ENCODE measurements at regions not wholly inside any gene's neighbourhood (a gene's known extent, or its start where the extent isn't known, plus 50 kb on each side); places are given as distances from the start of the nearest gene placed in this dataset.

DNA sequence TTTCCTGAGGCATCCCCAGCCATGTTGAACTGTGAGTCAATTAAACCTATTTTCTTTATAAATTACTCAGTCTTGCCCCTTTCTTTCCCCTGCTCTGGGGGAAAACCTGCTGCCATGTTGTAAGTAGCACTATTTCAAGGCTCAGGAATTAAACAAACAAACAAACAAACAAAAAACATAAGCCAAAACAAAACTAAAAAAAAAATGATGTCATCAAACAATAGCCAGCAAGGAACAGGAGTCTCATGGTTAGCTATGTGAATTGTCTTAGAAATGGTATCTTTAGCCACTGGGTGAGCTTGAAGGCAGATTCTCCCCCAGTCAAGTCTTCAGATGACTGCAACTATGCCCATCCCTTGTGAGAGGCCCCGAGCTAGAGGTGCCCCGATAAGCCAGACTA is 823.4 kb upstream of the ZEB2 start:
- ATAC-seq (ENCODE audit: low read depth): no peak
- Mint-ChIP-seq H3K27ac (no peak overlapping the region), H3K4me1 (peaks cover 4% of the 10 kb centered on the region), H3K4me3 (no peak overlapping the region), H3K9me3 (ENCODE audit: insufficient read depth) (peaks cover 5% of the 10 kb centered on the region), H3K27me3 (no peaks in the 10 kb centered on the region)
- ChIA-PET POLR2A (no interaction called here), CTCF (no interaction called here)
- peaks cover 0 to 3% (median 0%) of the 10 kb centered on the region in 3 donors for H3K9me3 ChIP-seq (ENCODE audit: control extremely low read depth in 1 of 3, control insufficient read depth in 2 of 3, insufficient read depth in 1 of 3, low read length in 2 of 3)
- H4K20me1 ChIP-seq (ENCODE audit: control insufficient read depth, insufficient read depth, low read length, poor library complexity, severe bottlenecking): no peaks in the 10 kb centered on the region
- no peak for TF ChIP-seq EZH2 (IDR thresholded peaks at IDR 0.05; ENCODE audit: borderline replicate concordance, insufficient read depth, low read depth, low read length, poor library complexity, severe bottlenecking)
- TF ChIP-seq, protein P1, sequence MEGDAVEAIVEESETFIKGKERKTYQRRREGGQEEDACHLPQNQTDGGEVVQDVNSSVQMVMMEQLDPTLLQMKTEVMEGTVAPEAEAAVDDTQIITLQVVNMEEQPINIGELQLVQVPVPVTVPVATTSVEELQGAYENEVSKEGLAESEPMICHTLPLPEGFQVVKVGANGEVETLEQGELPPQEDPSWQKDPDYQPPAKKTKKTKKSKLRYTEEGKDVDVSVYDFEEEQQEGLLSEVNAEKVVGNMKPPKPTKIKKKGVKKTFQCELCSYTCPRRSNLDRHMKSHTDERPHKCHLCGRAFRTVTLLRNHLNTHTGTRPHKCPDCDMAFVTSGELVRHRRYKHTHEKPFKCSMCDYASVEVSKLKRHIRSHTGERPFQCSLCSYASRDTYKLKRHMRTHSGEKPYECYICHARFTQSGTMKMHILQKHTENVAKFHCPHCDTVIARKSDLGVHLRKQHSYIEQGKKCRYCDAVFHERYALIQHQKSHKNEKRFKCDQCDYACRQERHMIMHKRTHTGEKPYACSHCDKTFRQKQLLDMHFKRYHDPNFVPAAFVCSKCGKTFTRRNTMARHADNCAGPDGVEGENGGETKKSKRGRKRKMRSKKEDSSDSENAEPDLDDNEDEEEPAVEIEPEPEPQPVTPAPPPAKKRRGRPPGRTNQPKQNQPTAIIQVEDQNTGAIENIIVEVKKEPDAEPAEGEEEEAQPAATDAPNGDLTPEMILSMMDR (IDR thresholded peaks at IDR 0.05): no peak
- H3K4me2 ChIP-seq (replicated peaks; ENCODE audit: low read depth, low read length, poor library complexity, severe bottlenecking): no peak overlapping the region
- no peak for DNase-seq
- H3K79me2 ChIP-seq (ENCODE audit: control insufficient read depth, insufficient read depth, low read length): no peaks in the 10 kb centered on the region
- H3K27me3 ChIP-seq (replicated peaks in 1 of 4; ENCODE audit: control extremely low read depth in 1 of 4, control insufficient read depth in 3 of 4, insufficient read depth in 4 of 4, low read length in 3 of 4): no peaks in the 10 kb centered on the region
- intact Hi-C loops (cut with micrococcal nuclease): no loop called here
- H3K4me1 ChIP-seq (ENCODE audit: control insufficient read depth in 2 of 2, insufficient read depth in 2 of 2, low read length in 2 of 2): no peaks in the 10 kb centered on the region
- H3K9ac ChIP-seq (ENCODE audit: low read length): no peak overlapping the region
- no peak overlapping the region for H2AFZ ChIP-seq (ENCODE audit: insufficient read depth, low read depth, low read length, poor library complexity, severe bottlenecking)
- no peak overlapping the region for H3K4me3 ChIP-seq (ENCODE audit: control extremely low read depth in 1 of 5, extremely low read depth in 1 of 5, insufficient read depth in 1 of 5, low read depth in 2 of 5, low read length in 4 of 5)
- 100% methylated on average over 2 of the region's 2 CpGs for WGBS (ENCODE audit: insufficient coverage)
- H3K36me3 ChIP-seq (replicated peaks in 1 of 2; ENCODE audit: control extremely low read depth in 1 of 2, control insufficient read depth in 1 of 2, extremely low read depth in 1 of 2, insufficient read depth in 2 of 2, low read length in 1 of 2): no peaks in the 10 kb centered on the region
- H3K27ac ChIP-seq (ENCODE audit: low read length in 2 of 2): no peak overlapping the region

DNA sequence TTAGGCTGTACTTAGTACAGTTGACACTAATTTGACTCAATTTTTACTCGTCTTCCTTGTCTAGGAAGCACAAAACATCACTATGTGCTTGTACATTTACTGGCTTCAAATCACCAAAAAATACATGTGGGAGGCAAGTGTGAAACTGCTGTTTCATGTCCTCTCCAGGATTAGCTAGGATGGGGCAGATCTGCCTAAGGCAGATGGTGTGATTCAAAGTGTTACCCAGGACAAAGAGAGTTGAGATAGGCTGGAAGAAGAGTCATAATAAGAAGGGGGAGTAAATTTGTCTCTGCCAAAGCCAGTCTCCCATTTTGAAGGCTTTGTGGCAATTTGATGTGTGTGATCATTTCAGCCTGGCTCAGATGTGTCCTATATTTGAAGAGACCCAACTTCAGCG is 821.6 kb upstream of the ZEB2 start:
- Mint-ChIP-seq H3K4me1 (peaks cover 4% of the 10 kb centered on the region), H3K27me3 (no peaks in the 10 kb centered on the region), H3K9me3 (ENCODE audit: insufficient read depth) (peaks cover 5% of the 10 kb centered on the region), H3K27ac (no peak overlapping the region), H3K4me3 (no peak overlapping the region)
- H2AFZ ChIP-seq (ENCODE audit: insufficient read depth, low read depth, low read length, poor library complexity, severe bottlenecking): no peak overlapping the region
- H3K9ac ChIP-seq (ENCODE audit: low read length): no peak overlapping the region
- H3K9me3 ChIP-seq (ENCODE audit: control extremely low read depth in 1 of 3, control insufficient read depth in 2 of 3, insufficient read depth in 1 of 3, low read length in 2 of 3): peaks cover 0 to 3% (median 0%) of the 10 kb centered on the region in 3 donors
- no peak overlapping the region for H3K4me2 ChIP-seq (replicated peaks; ENCODE audit: low read depth, low read length, poor library complexity, severe bottlenecking)
- no CpG with 5 or more reads among the region's 2 CpGs for WGBS (ENCODE audit: insufficient coverage)
- TF ChIP-seq, protein P1 (IDR thresholded peaks at IDR 0.05): no peak
- TF ChIP-seq EZH2 (IDR thresholded peaks at IDR 0.05; ENCODE audit: borderline replicate concordance, insufficient read depth, low read depth, low read length, poor library complexity, severe bottlenecking): no peak
- intact Hi-C loops (cut with micrococcal nuclease): no loop called here
- no peak for ATAC-seq (ENCODE audit: low read depth)
- no peaks in the 10 kb centered on the region for H3K27me3 ChIP-seq (replicated peaks in 1 of 4; ENCODE audit: control extremely low read depth in 1 of 4, control insufficient read depth in 3 of 4, insufficient read depth in 4 of 4, low read length in 3 of 4)
- DNase-seq: no peak
- no peaks in the 10 kb centered on the region for H3K79me2 ChIP-seq (ENCODE audit: control insufficient read depth, insufficient read depth, low read length)
- CTCF ChIA-PET: no interaction called here
- H3K4me1 ChIP-seq (ENCODE audit: control insufficient read depth in 2 of 2, insufficient read depth in 2 of 2, low read length in 2 of 2): no peaks in the 10 kb centered on the region
- no peaks in the 10 kb centered on the region for H3K36me3 ChIP-seq (replicated peaks in 1 of 2; ENCODE audit: control extremely low read depth in 1 of 2, control insufficient read depth in 1 of 2, extremely low read depth in 1 of 2, insufficient read depth in 2 of 2, low read length in 1 of 2)
- POLR2A ChIA-PET: no interaction called here
- no peaks in the 10 kb centered on the region for H4K20me1 ChIP-seq (ENCODE audit: control insufficient read depth, insufficient read depth, low read length, poor library complexity, severe bottlenecking)
- no peak overlapping the region for H3K4me3 ChIP-seq (ENCODE audit: control extremely low read depth in 1 of 5, extremely low read depth in 1 of 5, insufficient read depth in 1 of 5, low read depth in 2 of 5, low read length in 4 of 5)
- no peak overlapping the region for H3K27ac ChIP-seq (ENCODE audit: low read length in 2 of 2)
